Adrenal gland (tissue), 9 donors: ENCODE measurements at regions not wholly inside any gene's neighbourhood (a gene's known extent, or its start where the extent isn't known, plus 50 kb on each side); places are given as distances from the start of the nearest gene placed in this dataset.

ENCODE experiments used
- DNase-seq, 7 donors: peaks; one replicate each; pipeline ENCODE4 v3.0.0-alpha.2; 2019 to 2020
- H3K27ac ChIP-seq, 5 donors: fragments of 200-600 bp; sonication (generic) in 4 of 5; 1 replicate in 3 of 5; 2 replicates in 2 of 5; pipeline versions ENCODE4 v1.5.1 to v1.8.0; 2016 to 2020; ENCODE audit warnings: mild to moderate bottlenecking in 1 of 5
- H3K27me3 ChIP-seq: fragments of 200-600 bp; 2 replicates; pipeline ENCODE4 v1.8.0; 2021
- H3K36me3 ChIP-seq, 2 donors: fragments of 200-600 bp; replicated peaks in 1 of 2; 1 replicate in 1 of 2; 2 replicates in 1 of 2; pipeline versions ENCODE4 v1.5.1 to v1.8.0; 2018 to 2022
- H3K4me1 ChIP-seq, 2 donors: fragments of 200-600 bp; replicated peaks in 1 of 2; 1 replicate in 1 of 2; 2 replicates in 1 of 2; pipeline versions ENCODE4 v1.5.1 to v1.8.0; 2018 to 2021
- H3K4me3 ChIP-seq, 4 donors: fragments of 200-600 bp; sonication (generic) in 3 of 4; one replicate each; pipeline ENCODE4 v1.5.1; 2016 to 2018
- H3K9me3 ChIP-seq, 3 donors: fragments of 200-600 bp; sonication (generic) in 1 of 3; replicated peaks in 1 of 3; 1 replicate in 2 of 3; 2 replicates in 1 of 3; pipeline versions ENCODE4 v1.5.1 to v1.8.0; 2016 to 2021
- CTCF ChIP-seq, 6 experiments: fragments of 450-650 bp in 4 of 6; fragments of 200-600 bp in 2 of 6; sonication (generic) in 1 of 6; IDR thresholded peaks; 1 replicate in 5 of 6; 2 replicates in 1 of 6; pipeline versions ENCODE4 v1.5.1 to v1.8.0; 2016 to 2021; ENCODE audit warnings: antibody characterized with exemption in 6 of 6, mild to moderate bottlenecking in 2 of 6, moderate library complexity in 1 of 6
- POLR2A ChIP-seq, 2 donors: fragments of 450-650 bp; IDR thresholded peaks; one replicate each; pipeline ENCODE4 v1.6.1; 2017; ENCODE audit warnings: antibody characterized with exemption in 2 of 2, mild to moderate bottlenecking in 2 of 2, moderate library complexity in 1 of 2
- WGBS, 4 donors: extraction: QIAGEN DNeasy Blood & Tissue Kit in 2 of 4; methylation state at CpG; one replicate each; pipeline versions ENCODE4 v1.1.5 to v1.1.7; 2013 to 2017; 5-methylcytosine and 5-hydroxymethylcytosine counted together
- intact Hi-C, 2 donors: fragments of 100-400 bp; cut with DNase I; formaldehyde crosslinking; loops; one replicate each; pipeline versions ENCODE4 v1.14.1 to v1.15.0; 2022 to 2023
- donor health status: healthy with polysubstance abuse.
- donor health status: Bipolar disorder and iron deficiency.
- donor health status: DM: yes; HTN: yes; CAD: no.
- donor health status: DM: no; HTN: no; CAD: no.
- donor health status: DM: no; HTN: no; CAD: no.

GRCh38 chr12:20044351-20044750 is 324.0 kb upstream of the PDE3A start:
- WGBS, 4 donors = 77 to 88% (median 84%) methylated on average over 1 of the region's 1 CpG
- TF ChIP-seq POLR2A (IDR thresholded peaks at IDR 0.05) (no peak), CTCF (IDR thresholded peaks at IDR 0.05) (no peak)
- Histone ChIP-seq H3K4me1 (no peaks in the 10 kb centered on the region), H3K27ac (no peak overlapping the region), H3K4me3 (no peak overlapping the region), H3K27me3 (no peaks in the 10 kb centered on the region), H3K36me3 (no peaks in the 10 kb centered on the region), H3K9me3 (no peaks in the 10 kb centered on the region)
- no peak for DNase-seq
- intact Hi-C loops = no loop called here

GRCh38 chr12:20044846-20045245 is 323.5 kb upstream of the PDE3A start:
- no peak for DNase-seq
- no peaks in the 10 kb centered on the region for H3K36me3 ChIP-seq
- TF ChIP-seq CTCF (IDR thresholded peaks at IDR 0.05) = no peak
- no peak for TF ChIP-seq POLR2A (IDR thresholded peaks at IDR 0.05)
- H3K9me3 ChIP-seq = no peaks in the 10 kb centered on the region
- H3K4me1 ChIP-seq = no peaks in the 10 kb centered on the region
- H3K4me3 ChIP-seq = no peak overlapping the region
- H3K27me3 ChIP-seq = no peaks in the 10 kb centered on the region
- 64 to 68% (median 66%) methylated on average over 3 of the region's 3 CpGs for WGBS, 4 donors
- no peak overlapping the region for H3K27ac ChIP-seq
- intact Hi-C loops = no loop called here

- WGBS, 4 donors = 80 to 96% (median 90%) methylated on average over 3 of the region's 3 CpGs
Observed at GRCh38 chr12:20047901-20048300, 320.4 kb upstream of the PDE3A start.

GRCh38 chr12:20050221-20050620 is 318.1 kb upstream of the PDE3A start:
- H3K4me1 ChIP-seq = no peaks in the 10 kb centered on the region

More at GRCh38 chr12:20047901-20048300, 320.4 kb upstream of the PDE3A start:
- no peak for DNase-seq
- no peaks in the 10 kb centered on the region for H3K36me3 ChIP-seq
- no peaks in the 10 kb centered on the region for H3K4me1 ChIP-seq
- no peak overlapping the region for H3K27ac ChIP-seq
- no peaks in the 10 kb centered on the region for H3K27me3 ChIP-seq
- H3K4me3 ChIP-seq = no peak overlapping the region
- intact Hi-C loops = no loop called here
- no peaks in the 10 kb centered on the region for H3K9me3 ChIP-seq
- TF ChIP-seq CTCF (IDR thresholded peaks at IDR 0.05) = no peak
- no peak for TF ChIP-seq POLR2A (IDR thresholded peaks at IDR 0.05)

More at GRCh38 chr12:20050221-20050620, 318.1 kb upstream of the PDE3A start:
- Histone ChIP-seq H3K36me3 (no peaks in the 10 kb centered on the region), H3K4me3 (no peak overlapping the region), H3K9me3 (no peaks in the 10 kb centered on the region), H3K27ac (no peak overlapping the region), H3K27me3 (no peaks in the 10 kb centered on the region)
- no peak for TF ChIP-seq CTCF (IDR thresholded peaks at IDR 0.05)
- no peak for TF ChIP-seq POLR2A (IDR thresholded peaks at IDR 0.05)
- DNase-seq = no peak
- intact Hi-C loops = no loop called here
- WGBS, 4 donors = 57 to 70% (median 65%) methylated on average over 3 of the region's 3 CpGs
